ENCODE measurements at regions not wholly inside any gene's neighbourhood (a gene's known extent, or its start where the extent isn't known, plus 50 kb on each side); places are given as distances from the start of the nearest gene placed in this dataset.
"Not testable (repeated sequence)": the region's sequence is repeated elsewhere in the genome, so short reads cannot be mapped to it uniquely, and the experiment has no call there.

- no peak for DNase-seq (ENCODE audit: low read depth)
- H3K4me3 ChIP-seq (ENCODE audit: low read depth, low read length): no peak overlapping the region
- TF ChIP-seq CTCF (conservative IDR thresholded peaks at IDR 0.05; ENCODE audit: low read depth, low read length): no peak
Observed at GRCh38 chr7:79997345-79997744, 137.3 kb upstream of the GNAI1 start.

GRCh38 chr7:79995741-79996140 is 138.9 kb upstream of the GNAI1 start:
- DNase-seq (ENCODE audit: low read depth); H3K4me3 ChIP-seq (ENCODE audit: low read depth, low read length): not testable (repeated sequence)

- no peak for TF ChIP-seq CTCF (conservative IDR thresholded peaks at IDR 0.05; ENCODE audit: low read depth, low read length)
- no peak overlapping the region for H3K4me3 ChIP-seq (ENCODE audit: low read depth, low read length)
- no peak for DNase-seq (ENCODE audit: low read depth)
Observed at GRCh38 chr7:79988653-79989052, 146.0 kb upstream of the GNAI1 start.

- H3K4me3 ChIP-seq (ENCODE audit: low read depth, low read length): no peak overlapping the region
- TF ChIP-seq CTCF (conservative IDR thresholded peaks at IDR 0.05; ENCODE audit: low read depth, low read length): no peak
- DNase-seq (ENCODE audit: low read depth): no peak
Observed at GRCh38 chr7:79984210-79984609, 150.4 kb upstream of the GNAI1 start.

- no peak overlapping the region for H3K4me3 ChIP-seq (ENCODE audit: low read depth, low read length)
- no peak for DNase-seq (ENCODE audit: low read depth)
- no peak for TF ChIP-seq CTCF (conservative IDR thresholded peaks at IDR 0.05; ENCODE audit: low read depth, low read length)
Observed at GRCh38 chr7:79982141-79982770, 152.4 kb upstream of the GNAI1 start.

- TF ChIP-seq CTCF (conservative IDR thresholded peaks at IDR 0.05; ENCODE audit: low read depth, low read length): no peak
- DNase-seq (ENCODE audit: low read depth): no peak
- H3K4me3 ChIP-seq (ENCODE audit: low read depth, low read length): no peak overlapping the region
Observed at GRCh38 chr7:79980376-79980775, 154.3 kb upstream of the GNAI1 start.

- H3K4me3 ChIP-seq (ENCODE audit: low read depth, low read length): no peak overlapping the region
- no peak for TF ChIP-seq CTCF (conservative IDR thresholded peaks at IDR 0.05; ENCODE audit: low read depth, low read length)
- no peak for DNase-seq (ENCODE audit: low read depth)
Observed at GRCh38 chr7:79979437-79979836, 155.2 kb upstream of the GNAI1 start.
